Caki2 (cell line): ENCODE measurements at regions not wholly inside any gene's neighbourhood (a gene's known extent, or its start where the extent isn't known, plus 50 kb on each side); places are given as distances from the start of the nearest gene placed in this dataset.
"Not testable (repeated sequence)": the region's sequence is repeated elsewhere in the genome, so short reads cannot be mapped to it uniquely, and the experiment has no call there.

Experiments used
- DNase-seq: peaks from one replicate; pipeline ENCODE4 v3.0.0-alpha.2; 2015; ENCODE audit warnings: low read depth
- in situ Hi-C: cut with HindIII; loops from 2 replicates; pipeline ENCODE4 v1.10.0; 2016; ENCODE audit warnings: low sequenced_read_pairs, low pct_unique_long_range_greater_than_20kb, mixed read lengths

DNA sequence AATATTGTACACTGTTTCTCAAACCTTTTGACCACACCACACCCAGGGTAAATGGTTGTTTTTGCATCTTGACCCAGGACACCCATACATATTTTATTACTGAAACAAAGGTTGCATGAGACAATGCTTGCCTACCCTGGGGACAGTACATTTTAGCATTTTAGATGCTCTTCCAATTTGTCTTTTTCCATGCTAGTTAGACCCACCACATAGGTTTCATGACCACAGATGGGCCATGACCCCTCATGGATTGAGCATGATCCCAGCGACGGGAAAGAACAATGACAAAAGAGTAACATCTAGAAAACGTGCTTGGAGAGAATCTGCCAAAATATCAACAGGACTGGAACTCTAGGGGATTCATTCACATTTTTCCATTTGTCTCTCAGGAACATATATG is 161.0 kb upstream of the PFN2 start:
- no peak for DNase-seq

DNA sequence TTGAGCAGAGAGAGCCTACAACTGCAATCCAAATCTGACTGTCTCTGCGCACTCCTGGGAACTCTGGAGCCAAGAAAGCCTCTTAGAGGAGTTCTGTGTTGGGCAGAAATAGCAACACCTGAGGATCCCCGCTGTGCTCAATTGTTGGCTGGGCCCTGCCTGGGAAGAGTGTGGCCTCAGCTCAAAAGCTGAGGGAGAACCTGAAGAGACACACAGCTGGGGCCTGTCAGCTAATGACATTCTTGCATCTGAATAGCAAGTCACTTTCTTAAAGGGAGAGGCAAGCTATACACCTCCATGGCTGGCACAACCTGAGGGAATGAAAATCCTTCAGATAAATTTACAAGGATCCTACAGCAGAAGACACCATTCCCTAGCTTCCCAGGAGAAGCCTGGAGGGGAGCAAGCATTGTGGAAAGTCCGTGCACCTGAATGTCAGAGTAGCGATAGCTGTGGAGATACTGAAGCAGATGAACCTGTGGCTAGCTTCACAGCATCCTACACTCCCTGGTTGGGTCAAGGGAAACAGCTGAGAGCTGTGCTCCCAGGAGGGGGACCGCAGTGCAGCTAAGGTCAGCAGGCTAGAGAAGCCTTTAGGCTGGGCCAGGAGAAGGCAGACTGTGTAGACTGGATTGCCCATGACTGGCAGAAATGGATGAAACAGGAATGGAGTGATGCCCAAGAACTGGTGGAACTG is 159.9 kb upstream of the PFN2 start:
- DNase-seq: no peak
- in situ Hi-C loops: no loop called here

More for the DNA sequence above, 161.0 kb upstream of the PFN2 start:
- in situ Hi-C loops: no loop called here

DNA sequence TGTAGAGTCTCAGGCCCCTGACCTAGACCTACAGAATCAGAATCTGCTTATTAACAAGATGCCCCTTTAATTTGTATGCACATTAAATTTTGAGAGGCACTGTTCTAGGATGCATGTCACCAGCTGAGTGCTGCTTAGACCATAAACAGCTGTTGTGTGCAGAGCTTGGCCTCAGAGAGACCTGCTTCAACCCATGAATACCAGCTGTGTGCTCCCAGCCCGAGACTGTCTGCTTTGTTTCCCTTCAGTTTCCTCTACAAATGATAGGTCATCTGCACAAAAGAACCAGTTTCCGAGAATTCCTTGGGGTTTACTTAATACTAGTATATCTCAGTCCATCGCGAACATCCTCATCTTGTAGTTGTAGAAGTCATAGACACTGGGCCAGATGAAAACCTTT is 158.5 kb upstream of the PFN2 start:
- in situ Hi-C loops: no loop called here
- DNase-seq: no peak

DNA sequence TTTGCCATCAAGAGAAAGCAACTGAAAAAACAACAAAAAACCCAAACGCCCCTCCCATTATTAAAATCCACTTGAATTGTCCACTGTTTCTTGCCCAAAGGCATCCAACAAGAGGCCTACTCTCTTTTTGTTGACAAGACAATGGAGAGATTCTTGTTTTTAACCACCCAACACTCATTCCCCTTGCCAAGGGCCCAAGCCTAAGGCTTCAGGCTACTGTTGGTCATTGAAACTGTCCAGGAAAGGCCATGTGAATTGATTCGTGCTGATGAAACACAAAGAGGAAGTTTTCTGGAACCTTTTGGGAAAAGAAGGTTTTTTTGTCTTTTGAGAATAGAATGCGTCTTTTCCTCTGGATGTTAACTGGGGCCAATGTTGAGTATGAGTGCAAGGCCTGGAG is 157.4 kb upstream of the PFN2 start:
- no peak for DNase-seq
- in situ Hi-C loops: no loop called here

DNA sequence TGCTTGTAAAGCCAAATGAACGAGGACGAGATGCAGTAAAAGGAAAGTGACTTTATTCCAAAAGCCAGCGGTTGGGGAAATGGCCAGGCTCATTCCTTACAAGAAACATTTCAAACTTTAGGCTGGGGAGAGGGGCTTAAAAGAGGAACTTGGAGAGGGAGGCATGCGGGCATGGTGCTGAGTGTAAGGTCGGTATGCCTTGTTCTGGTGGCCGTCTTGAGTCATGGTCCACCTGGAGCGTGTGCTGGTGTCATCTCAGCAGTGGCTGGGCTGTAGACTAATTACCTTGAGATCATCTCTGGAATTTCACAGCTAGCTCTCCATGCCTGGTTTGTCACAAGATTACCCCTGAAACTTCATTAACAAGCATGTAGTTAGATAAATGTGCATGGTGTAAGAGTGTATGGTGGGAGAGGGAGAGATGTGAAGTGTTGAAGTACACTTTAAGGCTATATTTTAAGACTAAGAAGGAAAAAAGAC is 156.4 kb upstream of the PFN2 start:
- in situ Hi-C loops: no loop called here
- no peak for DNase-seq

DNA sequence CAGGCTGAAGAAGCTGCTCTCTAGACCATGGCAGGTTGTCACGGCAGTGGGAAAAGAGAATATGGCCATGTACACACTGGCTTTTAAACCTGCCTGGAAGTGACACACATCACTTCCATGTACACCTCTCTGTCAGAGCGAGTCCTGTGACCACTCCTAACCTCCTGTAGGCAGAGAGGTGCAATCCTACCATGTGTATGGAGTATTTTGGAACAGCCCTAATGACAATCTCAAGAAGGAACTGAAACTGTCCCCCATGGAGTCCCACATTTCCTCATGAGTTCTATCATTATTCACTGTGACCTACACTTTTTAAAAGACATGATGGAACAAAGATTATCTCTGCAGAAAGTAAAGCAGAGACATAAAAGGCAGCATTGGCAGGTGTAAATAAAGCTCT is 153.4 kb upstream of the PFN2 start:
- no peak for DNase-seq
- in situ Hi-C loops: no loop called here

DNA sequence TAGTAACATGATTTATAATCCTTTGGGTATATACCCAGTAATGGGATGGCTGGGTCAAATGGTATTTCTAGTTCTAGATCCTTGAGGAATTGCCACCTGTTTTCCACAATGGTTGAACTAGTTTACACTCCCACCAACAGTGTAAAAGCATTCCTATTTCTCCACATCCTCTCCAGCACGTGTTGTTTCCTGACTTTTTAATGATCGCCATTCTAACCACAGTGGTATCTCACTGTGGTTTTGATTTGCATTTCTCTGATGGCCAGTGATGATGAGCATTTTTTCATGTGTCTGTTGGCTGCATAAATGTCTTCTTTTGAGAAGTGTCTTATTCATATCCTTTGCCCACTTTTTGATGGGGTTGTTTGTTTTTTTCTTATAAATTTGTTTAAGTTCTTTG is 152.6 kb upstream of the PFN2 start:
- in situ Hi-C loops, DNase-seq: not testable (repeated sequence)

DNA sequence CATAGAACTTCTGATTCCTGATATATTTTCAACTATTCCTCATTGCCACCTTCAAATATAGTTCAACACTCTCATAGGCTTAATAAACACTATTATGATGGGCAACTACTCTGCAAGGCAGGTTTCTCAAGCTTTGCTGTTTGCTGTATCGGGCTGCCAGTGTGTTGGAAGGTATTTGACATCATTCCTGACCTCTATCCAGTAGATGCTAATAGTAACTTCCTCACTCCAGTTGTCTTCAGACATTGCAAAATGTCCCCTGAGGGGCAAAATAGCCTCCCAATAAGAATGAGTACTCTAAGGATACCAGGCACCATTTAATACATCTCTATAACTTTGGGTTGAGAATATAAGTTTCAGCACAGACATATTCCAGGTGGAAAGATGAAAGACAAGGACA is 147.5 kb upstream of the PFN2 start:
- in situ Hi-C loops: no loop called here
- DNase-seq: no peak

DNA sequence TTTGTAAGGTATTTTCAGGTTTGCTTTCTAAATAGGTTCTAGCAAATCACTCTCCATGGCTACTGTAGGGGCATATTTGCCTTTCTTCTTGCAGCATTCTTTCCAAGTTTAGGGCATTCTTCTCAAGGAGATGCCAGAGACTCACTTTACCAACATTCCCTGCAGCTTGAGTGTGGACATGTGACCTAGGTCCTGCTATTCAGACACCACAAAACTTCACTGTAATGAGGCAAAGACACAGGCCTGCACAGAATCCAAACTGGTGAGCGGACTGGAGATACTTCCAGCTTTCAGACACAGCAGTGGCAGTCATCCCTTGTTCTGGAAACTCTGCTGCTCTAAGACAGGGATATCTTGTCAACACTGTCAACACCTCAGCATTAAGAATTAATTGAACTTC is 146.4 kb upstream of the PFN2 start:
- in situ Hi-C loops: no loop called here
- no peak for DNase-seq

DNA sequence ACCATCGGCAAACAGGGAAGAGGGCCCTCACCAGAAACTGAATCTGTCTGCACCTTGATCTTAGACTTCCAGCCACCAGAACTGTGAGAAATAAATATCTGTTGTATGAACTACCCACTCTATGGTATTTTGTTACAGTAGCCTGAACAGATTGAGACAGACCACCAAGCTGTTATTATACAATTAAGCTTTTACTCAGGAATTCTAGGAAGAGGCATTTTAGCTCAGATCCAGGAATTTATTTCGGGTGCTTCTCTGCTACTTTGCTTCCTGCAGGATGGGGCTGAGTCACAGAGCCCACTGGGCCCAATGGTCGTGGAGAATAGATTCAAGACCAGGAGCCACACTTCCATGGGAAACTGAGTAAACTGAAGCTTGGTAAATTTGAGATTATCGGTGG is 145.5 kb upstream of the PFN2 start:
- no peak for DNase-seq
- in situ Hi-C loops: no loop called here

DNA sequence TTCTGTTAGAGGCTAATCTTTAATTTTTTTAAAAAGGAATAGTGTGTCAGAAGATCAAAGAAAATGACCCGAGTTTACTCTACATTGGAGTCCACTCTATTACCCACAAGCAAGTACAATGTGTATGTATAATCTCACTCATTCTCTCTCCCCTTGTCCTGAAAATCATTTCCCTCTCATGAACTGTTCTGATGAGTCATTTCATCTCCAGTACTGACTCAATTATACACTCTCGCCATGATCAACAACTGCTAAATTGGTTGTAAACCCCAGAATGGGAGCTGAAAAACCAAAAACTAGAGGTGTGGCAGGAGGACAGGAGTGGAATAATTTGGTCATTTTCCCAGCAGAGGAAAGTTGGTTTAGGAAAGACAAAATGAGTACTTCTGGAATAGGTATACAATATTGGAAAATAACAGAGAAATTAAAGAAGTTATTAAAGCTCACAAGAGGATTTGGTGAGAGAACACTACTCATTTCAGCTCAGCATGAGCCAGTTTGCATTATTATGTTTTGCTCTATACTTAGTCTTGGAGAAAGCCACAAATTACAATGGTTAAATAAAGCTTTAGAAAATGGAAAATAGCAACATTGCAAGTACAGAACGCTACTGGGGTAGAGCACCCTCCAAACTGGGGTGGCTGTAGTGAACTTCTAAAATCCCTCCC is 144.3 kb upstream of the PFN2 start:
- DNase-seq: no peak
- in situ Hi-C loops: no loop called here

DNA sequence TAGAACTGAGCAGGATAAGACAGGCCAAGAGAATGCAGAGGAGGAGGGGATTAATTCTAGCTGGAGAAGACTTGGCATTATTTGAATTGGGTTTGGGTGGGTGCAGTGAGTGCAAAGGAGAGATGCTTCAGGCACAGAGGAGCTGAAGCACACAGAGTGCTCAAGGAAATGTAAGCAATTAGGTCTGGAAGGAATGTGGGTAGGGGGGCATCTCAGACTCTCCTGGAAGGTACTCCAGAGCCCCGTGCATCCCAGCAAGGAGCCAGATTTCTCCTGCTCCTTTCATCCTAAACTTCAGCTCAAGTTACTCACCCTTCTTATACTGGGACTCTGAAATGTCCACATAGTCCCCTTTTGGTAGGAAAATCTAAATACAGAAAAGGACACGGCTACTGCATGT is 143.6 kb upstream of the PFN2 start:
- in situ Hi-C loops: no loop called here
- no peak for DNase-seq

DNA sequence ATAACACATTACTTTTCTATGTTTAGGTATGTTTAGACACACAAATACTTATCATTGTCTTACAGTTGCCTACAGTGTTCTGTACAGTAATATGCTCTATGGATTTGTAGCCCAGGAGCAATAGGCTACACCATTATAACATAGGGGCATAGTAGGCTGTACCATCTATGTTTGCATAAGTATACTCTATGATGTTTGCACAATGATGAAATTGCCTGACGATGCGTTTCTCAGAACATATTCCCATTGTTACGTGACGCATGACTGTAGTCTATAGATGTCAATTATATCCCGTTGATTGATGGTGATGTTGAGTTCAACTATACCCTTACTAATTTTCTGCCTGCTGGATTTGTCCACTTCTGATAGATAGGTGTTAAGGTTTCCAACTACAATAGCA is 139.4 kb upstream of the PFN2 start:
- no peak for DNase-seq
- in situ Hi-C loops: no loop called here

DNA sequence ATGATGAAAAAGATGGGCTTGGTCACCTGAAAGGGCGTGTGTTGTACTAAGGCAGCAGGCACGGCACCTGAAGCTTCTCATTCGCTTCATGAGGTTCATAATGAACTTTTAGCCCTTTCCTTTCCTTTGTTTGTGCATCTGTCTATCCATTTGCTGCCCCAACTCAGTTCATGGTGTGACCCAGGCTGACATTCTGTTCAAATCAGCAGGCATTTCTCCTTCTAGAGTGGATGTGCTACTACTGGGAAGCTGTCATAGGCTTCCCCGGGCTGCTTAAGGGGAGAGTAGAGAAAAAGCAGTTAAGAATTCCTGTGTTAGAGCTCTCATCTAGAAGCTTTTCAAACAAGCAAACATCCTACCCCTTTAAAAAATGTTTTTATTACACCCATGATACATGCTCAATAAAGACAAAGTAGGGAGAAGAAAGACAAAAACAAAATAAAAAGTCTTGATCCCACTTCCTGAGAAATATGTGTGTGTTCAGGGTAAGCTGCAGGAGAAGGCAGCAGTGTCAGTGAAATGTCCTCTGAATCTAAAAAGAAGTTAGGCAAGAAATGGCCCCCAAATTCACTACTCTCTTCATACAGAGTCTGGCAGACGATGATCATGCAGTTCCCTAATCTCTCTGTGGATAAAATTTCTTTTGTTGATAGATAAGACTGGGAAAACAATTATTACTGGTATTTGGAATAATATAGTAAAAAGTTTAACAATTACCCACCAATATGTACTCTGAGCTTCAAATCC is 136.9 kb upstream of the PFN2 start:
- in situ Hi-C loops: no loop called here

DNA sequence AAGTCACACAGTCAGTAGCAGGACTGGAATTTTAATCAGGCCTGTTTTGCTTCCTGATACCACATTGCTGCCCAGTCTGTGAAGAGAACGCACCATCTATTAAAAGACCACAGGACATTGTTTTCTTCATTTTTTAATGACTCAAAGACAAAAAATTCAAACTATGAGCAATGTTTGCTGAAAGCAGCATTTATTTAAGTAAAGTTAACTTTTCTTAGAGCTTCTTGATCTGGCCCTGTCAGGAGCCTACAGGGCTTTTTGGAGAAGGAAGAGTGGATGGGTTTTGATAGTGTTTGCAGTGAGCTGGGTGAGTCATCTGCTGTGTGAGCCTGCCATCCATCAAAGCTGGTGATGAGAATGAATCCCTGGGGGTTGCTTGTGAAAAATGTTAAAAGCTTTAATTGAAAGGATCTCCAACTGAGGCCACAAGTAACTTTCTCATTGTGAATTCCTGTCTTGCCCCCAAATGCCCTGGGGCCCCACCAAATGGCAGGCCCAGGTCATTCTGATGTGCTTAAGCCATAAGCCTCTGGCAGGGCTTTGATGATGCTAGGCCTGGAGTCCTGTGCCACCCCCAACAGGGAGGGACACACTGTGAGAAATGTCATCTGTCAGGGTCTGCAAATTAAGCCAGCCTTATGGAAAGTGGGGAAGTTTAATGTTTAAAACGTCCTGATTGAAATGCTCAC is 136.2 kb upstream of the PFN2 start:
- in situ Hi-C loops: no loop called here
- DNase-seq: peak; percentile 38

More for the DNA sequence above, 136.9 kb upstream of the PFN2 start:
- no peak for DNase-seq

DNA sequence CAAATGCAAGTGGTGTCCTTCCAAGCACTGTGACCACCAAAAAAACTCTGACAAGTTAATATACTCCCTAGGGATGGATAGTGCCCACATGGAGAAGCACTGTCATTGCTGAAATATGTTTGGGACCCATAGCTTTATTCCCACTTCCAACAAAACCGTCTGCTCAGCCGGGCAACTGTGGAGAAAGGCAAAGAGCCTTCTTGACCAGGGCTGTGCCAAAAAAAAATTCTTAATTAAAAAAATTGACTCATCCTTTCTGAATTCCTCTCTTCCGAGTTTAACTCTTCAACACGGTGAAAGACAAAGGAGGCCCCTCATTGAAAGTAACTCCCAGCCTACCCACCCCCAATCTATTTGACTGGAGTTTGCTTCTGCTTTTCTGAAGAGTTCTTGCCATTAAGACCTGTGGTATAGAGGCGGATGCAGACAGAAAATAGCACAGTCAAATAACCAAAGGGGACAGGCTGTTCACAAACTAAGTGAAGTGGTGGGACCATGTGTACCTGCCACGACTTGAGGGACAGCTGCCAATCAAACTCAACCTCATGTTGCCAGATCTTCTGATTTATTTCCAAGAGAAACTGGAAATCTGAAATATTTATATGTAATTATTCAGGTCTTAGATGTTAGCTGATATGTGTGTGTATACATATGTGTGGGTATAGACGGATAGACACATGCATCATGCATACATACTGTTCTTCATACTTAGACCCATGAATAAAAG is 135.4 kb upstream of the PFN2 start:
- DNase-seq: no peak
- in situ Hi-C loops: no loop called here

DNA sequence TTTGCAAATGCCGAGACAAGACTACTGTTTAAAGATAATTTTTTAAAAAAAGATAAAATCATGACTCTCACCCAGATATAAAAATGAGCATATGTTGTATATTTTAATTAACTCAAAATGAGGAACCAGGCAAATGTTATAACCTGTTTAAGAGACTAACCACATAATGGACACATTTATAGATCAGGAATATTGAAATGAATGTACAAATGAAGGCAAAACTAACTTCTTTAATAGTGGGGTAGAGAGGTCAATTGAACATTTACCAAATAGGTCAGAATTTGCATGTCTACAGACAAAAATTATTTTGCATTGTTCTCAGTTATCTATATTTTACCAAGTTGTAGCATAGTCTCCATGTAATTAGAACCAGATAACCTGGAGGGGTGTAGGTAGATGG is 134.3 kb upstream of the PFN2 start:
- in situ Hi-C loops: no loop called here
- DNase-seq: no peak

DNA sequence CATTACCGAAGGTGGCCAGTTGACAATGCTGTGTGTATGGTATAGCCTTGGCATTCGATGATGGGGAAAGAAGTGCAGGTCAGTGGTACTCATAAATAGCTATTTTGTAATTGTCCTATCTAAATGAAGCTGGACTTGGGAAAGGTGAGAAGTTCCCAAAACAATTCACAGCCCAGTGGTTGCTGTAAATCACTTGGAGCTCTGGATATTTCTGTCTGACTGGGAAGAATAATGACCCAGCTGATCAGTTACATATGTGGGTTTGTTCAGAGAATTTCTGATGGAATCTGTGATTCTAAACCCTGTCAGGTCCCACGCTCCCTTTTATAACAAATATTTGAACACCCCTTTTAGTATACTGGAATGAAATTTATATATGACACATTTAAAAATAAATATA is 133.9 kb upstream of the PFN2 start:
- DNase-seq: no peak
- in situ Hi-C loops: no loop called here
